Activated T-cell treated with anti-CD3 and anti-CD28 coated beads, Interleukin-2, amount 50 U/mL, for 48 hours (primary cell): ENCODE measurements at regions not wholly inside any gene's neighbourhood (a gene's known extent, or its start where the extent isn't known, plus 50 kb on each side); places are given as distances from the start of the nearest gene placed in this dataset.

ENCODE experiments used
- DNase-seq, 2 experiments: peaks; one replicate each; pipeline ENCODE4 v3.0.0-alpha.2; 2020

- no peak for DNase-seq
Measured at GRCh38 chr13:78845656-78846365, 186.9 kb upstream of the OBI1 start.

- DNase-seq = no peak
Measured at GRCh38 chr13:78844106-78844505, 185.2 kb upstream of the OBI1 start.

GRCh38 chr13:78841358-78841963 is 182.5 kb upstream of the OBI1 start:
- DNase-seq = no peak

GRCh38 chr13:78836238-78836784 is 177.4 kb upstream of the OBI1 start:
- DNase-seq = no peak

- DNase-seq = no peak
Measured at GRCh38 chr13:78832461-78832860, 173.5 kb upstream of the OBI1 start.

GRCh38 chr13:78830508-78830907 is 171.6 kb upstream of the OBI1 start:
- no peak for DNase-seq

- no peak for DNase-seq
Measured at GRCh38 chr13:78829821-78830220, 170.9 kb upstream of the OBI1 start.

- DNase-seq = no peak
Measured at GRCh38 chr13:78827471-78827870, 168.5 kb upstream of the OBI1 start.

- no peak for DNase-seq
Measured at GRCh38 chr13:78826936-78827335, 168.0 kb upstream of the OBI1 start.

GRCh38 chr13:78826312-78826711 is 167.4 kb upstream of the OBI1 start:
- DNase-seq = no peak

- no peak for DNase-seq
Measured at GRCh38 chr13:78820541-78820940, 161.6 kb upstream of the OBI1 start.

- no peak for DNase-seq
Measured at GRCh38 chr13:78816592-78816991, 157.6 kb upstream of the OBI1 start.

- no peak for DNase-seq
Measured at GRCh38 chr13:78816154-78816553, 157.2 kb upstream of the OBI1 start.

- DNase-seq = no peak
Measured at GRCh38 chr13:78806457-78806856, 147.5 kb upstream of the OBI1 start.

- DNase-seq = no peak
Measured at GRCh38 chr13:78802912-78803311, 144.0 kb upstream of the OBI1 start.

- DNase-seq = no peak
Measured at GRCh38 chr13:78787190-78787589, 128.2 kb upstream of the OBI1 start.

GRCh38 chr13:78786459-78786858 is 127.5 kb upstream of the OBI1 start:
- DNase-seq = no peak

- DNase-seq = no peak
Measured at GRCh38 chr13:78785764-78786163, 126.8 kb upstream of the OBI1 start.

- DNase-seq = no peak
Measured at GRCh38 chr13:78784014-78784750, 125.2 kb upstream of the OBI1 start.

GRCh38 chr13:78780708-78781107 is 121.8 kb upstream of the OBI1 start:
- DNase-seq = no peak

- no peak for DNase-seq
Measured at GRCh38 chr13:78779608-78780007, 120.7 kb upstream of the OBI1 start.

GRCh38 chr13:78777976-78778375 is 119.0 kb upstream of the OBI1 start:
- DNase-seq = no peak

- no peak for DNase-seq
Measured at GRCh38 chr13:78777396-78777795, 118.4 kb upstream of the OBI1 start.

GRCh38 chr13:78772933-78773332 is 114.0 kb upstream of the OBI1 start:
- DNase-seq = no peak
